Adipocyte (in vitro differentiated cells): ENCODE measurements at regions not wholly inside any gene's neighbourhood (a gene's known extent, or its start where the extent isn't known, plus 50 kb on each side); places are given as distances from the start of the nearest gene placed in this dataset.

Experiments used
- DNase-seq: peaks from one replicate; pipeline ENCODE4 v3.0.0-alpha.2; 2015; ENCODE audit warnings: low read depth
- H3K27me3 ChIP-seq: replicated peaks from 2 replicates; pipeline ENCODE4 v1.7.0; 2013; ENCODE audit warnings: mild to moderate bottlenecking, low read length, moderate library complexity; ENCODE audit not compliant: control insufficient read depth, insufficient read depth
- H3K36me3 ChIP-seq: 2 replicates; pipeline ENCODE4 v1.7.0; 2013; ENCODE audit warnings: low read length, mild to moderate bottlenecking, moderate library complexity; ENCODE audit not compliant: control insufficient read depth, insufficient read depth, severe bottlenecking
- H3K4me1 ChIP-seq: 2 replicates; pipeline ENCODE4 v1.7.0; 2013; ENCODE audit warnings: mild to moderate bottlenecking, low read length, moderate library complexity; ENCODE audit not compliant: control insufficient read depth, insufficient read depth
- H3K4me3 ChIP-seq: 2 replicates; pipeline ENCODE4 v1.7.0; 2013; ENCODE audit warnings: mild to moderate bottlenecking, low read length, moderate library complexity
- H3K9ac ChIP-seq: 2 replicates; pipeline ENCODE4 v1.7.0; 2013; ENCODE audit warnings: mild to moderate bottlenecking, low read length, moderate library complexity
- H3K9me3 ChIP-seq: 2 replicates; pipeline ENCODE4 v1.7.0; 2013; ENCODE audit warnings: mild to moderate bottlenecking, low read length, moderate library complexity; ENCODE audit not compliant: control insufficient read depth

DNA sequence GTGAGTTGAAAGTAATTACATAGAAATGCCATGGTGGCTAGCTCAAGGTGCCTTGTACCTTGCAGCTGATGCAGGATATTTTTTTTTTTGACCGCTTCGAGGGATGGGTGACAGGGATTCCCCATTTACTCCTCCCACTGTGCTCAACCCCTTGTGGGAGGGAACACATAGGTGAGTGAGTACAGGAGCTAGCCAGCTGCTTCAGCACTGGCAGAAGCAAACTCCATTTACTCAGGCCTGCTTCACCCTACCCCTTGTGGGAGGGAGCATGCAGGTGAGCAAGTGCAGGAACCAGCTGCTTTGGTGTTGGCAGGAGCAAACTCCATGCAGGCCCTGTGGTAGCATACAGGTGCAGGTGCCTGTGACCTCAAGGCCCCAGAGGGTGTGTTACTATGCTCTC is 330.1 kb downstream of the TDRD3 start:
- Histone ChIP-seq H3K4me1 (no peaks in the 10 kb centered on the region), H3K36me3 (no peaks in the 10 kb centered on the region)

DNA sequence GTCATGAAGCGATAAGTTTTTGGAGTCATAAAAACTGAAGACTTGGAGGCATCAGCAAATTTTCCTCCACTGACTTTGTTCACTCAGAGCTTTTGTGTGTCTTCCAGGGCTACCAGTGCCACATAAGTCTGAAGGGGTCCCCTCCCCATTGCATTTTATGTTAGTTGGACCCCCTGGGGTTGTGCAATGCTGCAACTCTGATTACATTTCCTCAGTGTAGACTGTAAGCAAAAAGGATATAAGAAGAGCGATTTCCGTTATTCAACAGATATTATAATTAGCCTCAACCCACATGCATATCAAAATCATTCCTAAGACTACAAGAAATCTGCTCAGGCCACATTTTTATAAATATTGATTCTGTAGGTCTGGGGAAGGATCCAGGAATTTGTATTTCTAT is 324.0 kb downstream of the TDRD3 start:
- H3K4me1 ChIP-seq: no peaks in the 10 kb centered on the region
- DNase-seq: no peak
- H3K9me3 ChIP-seq: no peaks in the 10 kb centered on the region
- no peaks in the 10 kb centered on the region for H3K27me3 ChIP-seq
- no peaks in the 10 kb centered on the region for H3K36me3 ChIP-seq
- no peak overlapping the region for H3K9ac ChIP-seq
- no peak overlapping the region for H3K4me3 ChIP-seq

More for the DNA sequence above, 330.1 kb downstream of the TDRD3 start:
- Histone ChIP-seq H3K9ac (no peak overlapping the region), H3K27me3 (no peaks in the 10 kb centered on the region), H3K9me3 (no peaks in the 10 kb centered on the region), H3K4me3 (no peak overlapping the region)
- DNase-seq: no peak

DNA sequence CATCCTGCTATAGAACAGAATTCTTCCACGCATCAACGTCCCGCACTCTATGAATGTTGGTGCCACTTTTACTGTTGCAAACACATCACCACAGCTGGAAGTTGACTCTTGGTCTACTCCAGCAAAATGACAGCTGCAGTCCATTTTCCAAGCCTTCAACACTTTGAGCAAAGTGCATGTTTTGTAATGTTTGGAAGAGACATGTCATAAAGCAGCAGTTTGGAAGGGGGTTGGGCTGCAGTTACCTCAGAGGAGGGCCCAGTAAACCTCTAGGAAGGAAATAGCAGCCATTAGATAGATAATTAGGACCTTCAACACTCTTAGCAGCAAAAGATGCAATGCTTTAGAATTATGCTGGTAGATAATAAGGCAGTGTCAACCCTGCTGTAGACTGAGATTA is 323.6 kb downstream of the TDRD3 start:
- Histone ChIP-seq H3K9me3 (no peaks in the 10 kb centered on the region), H3K36me3 (no peaks in the 10 kb centered on the region), H3K27me3 (no peaks in the 10 kb centered on the region), H3K4me3 (no peak overlapping the region), H3K9ac (no peak overlapping the region), H3K4me1 (no peaks in the 10 kb centered on the region)
- no peak for DNase-seq

DNA sequence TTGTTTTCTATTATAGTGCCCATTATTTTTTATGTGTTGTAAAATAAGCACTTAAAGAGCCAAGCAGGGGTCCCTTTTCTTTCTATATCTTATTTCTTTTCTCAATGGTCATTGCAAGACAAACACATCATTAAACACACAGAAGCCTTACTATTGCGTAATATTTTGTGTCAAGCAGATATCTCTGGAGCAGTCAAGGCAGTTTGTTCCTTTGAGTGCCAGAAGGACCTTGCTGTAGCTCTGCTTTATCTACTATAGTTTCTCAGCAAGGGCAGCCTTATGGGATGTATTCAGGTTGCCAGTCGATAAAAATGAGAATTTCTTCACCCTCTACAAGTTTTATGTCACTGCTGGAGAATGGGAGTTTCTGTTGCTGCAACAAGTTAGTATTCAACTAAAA is 319.3 kb downstream of the TDRD3 start:
- peak; percentile 0 for DNase-seq
- no peak overlapping the region for H3K9ac ChIP-seq

DNA sequence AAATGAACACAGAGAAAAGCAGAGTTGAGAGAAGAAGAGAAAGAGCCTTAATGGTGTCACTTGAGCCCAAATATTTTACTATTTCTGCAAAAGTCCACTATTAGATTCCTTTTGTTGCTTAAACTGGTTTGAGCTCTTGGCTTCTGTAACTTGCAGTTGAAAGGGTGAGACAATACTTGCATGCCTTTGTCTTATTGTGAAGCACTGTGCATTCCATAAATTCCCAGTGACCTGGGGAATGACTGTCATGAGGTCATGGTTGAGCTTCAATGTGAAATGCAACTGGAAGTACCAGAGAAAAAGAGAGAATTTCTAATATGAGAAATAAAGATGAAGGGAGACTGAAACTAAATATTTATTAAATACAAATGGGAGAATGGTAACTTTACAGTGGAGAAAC is 310.9 kb downstream of the TDRD3 start:
- DNase-seq: no peak
- Histone ChIP-seq H3K27me3 (no peaks in the 10 kb centered on the region), H3K9me3 (peaks cover 3% of the 10 kb centered on the region), H3K9ac (no peak overlapping the region), H3K4me3 (no peak overlapping the region), H3K4me1 (no peaks in the 10 kb centered on the region), H3K36me3 (no peaks in the 10 kb centered on the region)

More for the DNA sequence above, 319.3 kb downstream of the TDRD3 start:
- Histone ChIP-seq H3K36me3 (no peaks in the 10 kb centered on the region), H3K27me3 (no peaks in the 10 kb centered on the region), H3K4me3 (no peak overlapping the region), H3K4me1 (no peaks in the 10 kb centered on the region), H3K9me3 (no peaks in the 10 kb centered on the region)

DNA sequence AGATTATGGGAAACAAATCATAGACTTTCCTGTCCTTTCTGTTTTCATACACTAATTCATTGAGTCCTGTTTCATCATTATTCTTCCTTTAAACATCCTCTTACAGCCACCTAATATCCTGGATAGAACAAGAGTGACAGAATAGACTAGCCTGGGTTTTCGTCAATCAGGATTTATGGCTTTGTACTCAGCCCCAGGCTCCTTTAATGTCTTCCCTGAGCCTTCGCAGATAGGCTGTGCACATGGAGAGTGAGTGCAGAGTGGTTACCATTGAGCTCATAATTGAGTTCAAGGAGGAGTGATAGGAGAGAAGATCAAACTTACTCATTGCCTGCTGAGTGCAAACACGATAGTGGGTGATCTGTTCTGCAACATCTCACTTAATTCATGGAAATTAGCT is 304.9 kb downstream of the TDRD3 start:
- H3K27me3 ChIP-seq: peaks cover 4% of the 10 kb centered on the region
- H3K9me3 ChIP-seq: no peaks in the 10 kb centered on the region

DNA sequence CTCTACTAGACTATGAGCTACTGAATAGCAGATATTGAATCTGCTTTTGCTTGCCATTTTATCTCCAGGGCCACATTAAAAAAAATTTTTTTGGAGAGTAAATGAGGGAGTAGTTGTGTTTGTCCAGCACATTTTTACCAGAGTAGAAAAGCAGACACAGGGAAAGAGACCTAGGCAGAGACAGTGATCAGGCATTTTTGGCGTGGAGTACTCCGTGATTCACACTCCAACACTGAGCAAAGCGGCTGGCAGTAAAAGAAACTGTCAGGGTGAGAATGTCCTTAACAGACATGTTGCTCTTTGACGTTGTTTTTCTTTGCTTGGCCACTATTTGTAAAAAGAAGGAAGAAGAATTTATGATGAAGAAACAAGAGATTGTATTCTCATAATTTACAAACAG is 304.0 kb downstream of the TDRD3 start:
- no peak for DNase-seq
- no peak overlapping the region for H3K4me3 ChIP-seq
- H3K36me3 ChIP-seq: no peaks in the 10 kb centered on the region
- no peaks in the 10 kb centered on the region for H3K9me3 ChIP-seq
- no peaks in the 10 kb centered on the region for H3K4me1 ChIP-seq
- H3K27me3 ChIP-seq: peaks cover 4% of the 10 kb centered on the region
- no peak overlapping the region for H3K9ac ChIP-seq

More for the DNA sequence above, 304.9 kb downstream of the TDRD3 start:
- H3K9ac ChIP-seq: no peak overlapping the region
- DNase-seq: no peak
- H3K4me1 ChIP-seq: no peaks in the 10 kb centered on the region
- H3K4me3 ChIP-seq: no peak overlapping the region
- H3K36me3 ChIP-seq: no peaks in the 10 kb centered on the region

DNA sequence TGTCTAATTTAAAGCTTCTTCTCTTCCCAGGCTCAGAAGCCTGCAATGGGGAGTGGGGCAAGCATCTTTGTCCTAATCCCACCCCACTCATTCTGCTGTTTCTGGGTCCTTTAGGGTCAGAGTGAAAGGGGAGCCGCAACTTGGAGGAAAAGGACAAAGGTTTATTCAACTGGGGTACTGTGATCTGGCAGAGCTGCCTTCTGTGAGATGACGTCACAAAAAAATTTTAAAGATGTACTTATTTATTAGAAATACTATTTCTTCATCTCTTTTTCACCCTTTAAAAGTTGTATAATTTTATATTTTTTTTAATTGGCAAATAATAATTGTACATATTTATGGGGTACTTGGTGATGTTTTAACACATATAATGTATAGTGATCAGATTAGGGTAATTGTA is 302.6 kb downstream of the TDRD3 start:
- no peaks in the 10 kb centered on the region for H3K36me3 ChIP-seq
- DNase-seq: no peak
- peaks cover 4% of the 10 kb centered on the region for H3K27me3 ChIP-seq
- H3K4me1 ChIP-seq: no peaks in the 10 kb centered on the region
- H3K4me3 ChIP-seq: no peak overlapping the region
- H3K9me3 ChIP-seq: no peaks in the 10 kb centered on the region
- H3K9ac ChIP-seq: no peak overlapping the region

DNA sequence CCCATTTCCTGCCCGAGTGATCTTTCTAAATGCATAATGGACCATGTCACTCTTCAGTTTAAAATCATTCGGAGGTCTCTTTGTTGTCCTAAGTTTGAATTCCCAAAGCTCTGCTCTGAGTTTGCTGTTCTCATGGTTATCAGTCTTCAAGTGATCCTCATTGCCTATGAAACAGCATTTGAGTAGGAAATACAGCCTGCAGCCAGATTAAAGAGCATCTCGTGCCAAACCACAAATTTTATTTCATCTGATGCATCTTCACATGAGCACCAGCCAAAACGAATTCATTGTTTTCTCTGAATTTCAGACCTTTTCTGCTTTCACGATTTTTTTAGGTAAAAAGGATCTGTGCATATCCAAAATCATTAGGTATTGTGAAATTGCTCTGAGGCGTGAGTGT is 299.6 kb downstream of the TDRD3 start:
- no peak overlapping the region for H3K4me3 ChIP-seq
- H3K9me3 ChIP-seq: no peaks in the 10 kb centered on the region
- H3K27me3 ChIP-seq: peaks cover 4% of the 10 kb centered on the region
- no peaks in the 10 kb centered on the region for H3K36me3 ChIP-seq
- no peak for DNase-seq
- no peaks in the 10 kb centered on the region for H3K4me1 ChIP-seq
- H3K9ac ChIP-seq: no peak overlapping the region

DNA sequence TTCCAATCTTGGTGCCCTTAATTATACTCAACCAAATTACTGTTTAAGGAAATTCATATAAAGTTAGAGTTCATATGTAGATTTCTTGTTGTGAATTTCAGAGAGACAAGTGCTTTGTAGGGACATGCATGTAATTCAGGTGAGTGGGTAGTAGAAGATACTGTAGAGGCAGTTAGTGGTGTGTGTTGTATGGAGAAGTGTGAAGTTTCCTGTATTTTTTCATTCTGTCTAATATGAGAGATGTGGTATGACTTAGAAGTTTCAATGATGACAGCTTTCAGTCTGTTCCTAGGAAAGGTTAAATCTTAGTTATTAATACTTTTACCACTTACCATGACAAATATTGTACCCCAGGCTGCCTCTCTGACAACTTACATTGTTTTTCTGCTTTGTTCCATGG is 294.2 kb downstream of the TDRD3 start:
- Histone ChIP-seq H3K4me3 (no peak overlapping the region), H3K9me3 (no peaks in the 10 kb centered on the region), H3K4me1 (no peaks in the 10 kb centered on the region), H3K9ac (no peak overlapping the region), H3K27me3 (no peaks in the 10 kb centered on the region), H3K36me3 (no peaks in the 10 kb centered on the region)
- no peak for DNase-seq

DNA sequence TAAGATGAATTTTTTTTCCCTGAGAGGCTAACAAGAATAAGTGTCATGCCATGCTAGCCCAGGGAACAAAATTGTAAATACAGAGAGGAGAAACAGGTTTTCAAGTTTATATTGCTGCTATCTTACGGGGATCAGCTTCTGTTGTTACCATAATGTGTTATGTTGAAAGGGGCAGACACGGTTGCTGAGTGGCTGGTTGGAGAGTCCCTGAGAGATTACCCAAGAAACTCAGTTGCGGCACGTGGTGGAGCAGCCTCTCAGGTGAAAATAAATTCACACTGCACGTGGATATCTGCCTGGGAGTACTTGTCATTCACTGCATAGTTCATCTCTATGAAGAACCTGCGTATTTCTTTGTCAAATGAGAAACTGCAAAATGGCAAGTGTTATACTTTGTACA is 293.6 kb downstream of the TDRD3 start:
- Histone ChIP-seq H3K36me3 (no peaks in the 10 kb centered on the region), H3K9ac (no peak overlapping the region), H3K27me3 (no peaks in the 10 kb centered on the region), H3K4me1 (no peaks in the 10 kb centered on the region), H3K4me3 (no peak overlapping the region), H3K9me3 (no peaks in the 10 kb centered on the region)
- DNase-seq: no peak

DNA sequence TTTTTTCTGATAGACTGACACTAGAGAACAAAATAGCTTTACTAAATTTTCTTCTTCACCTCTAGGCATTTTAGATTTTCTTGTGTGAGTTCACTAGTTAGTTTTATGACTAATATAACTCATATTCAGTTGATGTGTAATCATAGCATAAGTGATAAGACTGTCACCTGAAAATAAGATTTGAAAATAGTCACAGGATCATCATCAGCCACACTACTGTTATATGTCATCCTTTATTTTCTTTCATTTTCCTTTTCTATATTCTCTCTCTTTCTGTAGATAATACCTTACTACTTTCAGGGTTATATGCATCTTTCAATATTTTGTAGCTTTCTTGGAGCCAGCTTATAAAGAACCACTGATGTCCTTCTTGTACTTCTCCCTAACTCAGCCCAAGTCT is 292.6 kb downstream of the TDRD3 start:
- H3K9me3 ChIP-seq: no peaks in the 10 kb centered on the region
- H3K36me3 ChIP-seq: no peaks in the 10 kb centered on the region
- H3K27me3 ChIP-seq: no peaks in the 10 kb centered on the region
- no peak overlapping the region for H3K9ac ChIP-seq
- no peak for DNase-seq
- H3K4me1 ChIP-seq: no peaks in the 10 kb centered on the region
- no peak overlapping the region for H3K4me3 ChIP-seq
